NCI-H2029 (cell line): ENCODE measurements at regions not wholly inside any gene's neighbourhood (a gene's known extent, or its start where the extent isn't known, plus 50 kb on each side); places are given as distances from the start of the nearest gene placed in this dataset.
"Not testable (repeated sequence)": the region's sequence is repeated elsewhere in the genome, so short reads cannot be mapped to it uniquely, and the experiment has no call there.

Source experiments
- DNase-seq: peaks from one replicate; lab custom pipeline; 2025; lab: John Stamatoyannopoulos, UW

DNA sequence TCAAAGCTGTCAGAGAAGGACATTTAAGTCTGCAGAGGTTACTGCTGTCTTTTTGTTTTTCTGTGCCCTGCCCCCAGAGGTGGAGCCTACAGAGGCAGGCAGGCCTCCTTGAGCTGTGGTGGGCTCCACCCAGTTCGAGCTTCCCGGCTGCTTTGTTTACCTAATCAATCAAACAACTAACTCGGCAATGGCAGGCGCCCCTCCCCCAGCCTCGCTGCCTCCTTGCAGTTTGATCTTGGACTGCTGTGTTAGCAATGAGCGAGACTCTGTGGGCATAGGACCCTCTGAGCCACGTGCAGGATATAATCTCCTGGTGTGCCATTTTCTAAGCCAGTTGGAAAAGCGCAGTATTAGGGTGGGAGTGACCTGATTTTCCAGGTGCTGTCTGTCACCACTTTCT lies 201.8 kb upstream of the ETAA1 start:
- DNase-seq: not testable (repeated sequence)

DNA sequence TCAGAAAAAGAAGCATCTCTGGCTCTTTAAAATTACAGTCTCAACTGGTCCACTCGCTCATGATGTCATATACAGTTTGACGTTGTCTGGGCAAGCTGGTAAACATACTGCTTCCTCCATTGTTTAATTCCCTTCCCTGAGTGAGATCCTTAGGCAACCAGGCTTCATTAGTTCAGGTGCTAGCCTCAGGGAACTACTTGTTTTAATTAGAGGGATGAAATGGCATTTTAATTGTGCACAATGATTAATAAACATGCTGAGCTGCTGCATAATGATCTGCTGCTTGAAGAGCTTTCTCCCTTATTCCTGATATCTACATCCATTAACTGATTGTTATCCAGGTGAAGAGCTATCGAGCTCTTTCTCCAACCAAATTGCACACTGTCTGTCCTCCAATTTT lies 195.6 kb upstream of the ETAA1 start:
- DNase-seq: no peak

DNA sequence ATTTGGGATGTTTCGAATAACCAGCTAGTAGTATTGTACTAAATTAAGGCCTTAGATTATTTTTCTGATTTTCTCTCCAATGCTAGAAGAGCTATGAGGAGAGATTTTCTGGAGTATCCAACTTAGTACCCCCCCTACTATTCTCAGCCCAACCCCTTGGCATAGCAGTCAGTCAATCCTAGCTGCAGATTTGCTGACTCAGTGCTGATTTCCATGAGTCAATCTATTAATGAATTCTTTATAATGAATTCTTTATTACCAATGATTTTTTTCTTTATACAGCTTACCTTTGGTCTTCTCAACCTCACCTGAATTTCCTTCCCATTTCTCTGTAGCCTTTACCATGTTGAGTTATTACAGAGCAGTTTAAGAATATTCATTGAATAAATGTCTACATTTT lies 192.8 kb upstream of the ETAA1 start:
- no peak for DNase-seq

DNA sequence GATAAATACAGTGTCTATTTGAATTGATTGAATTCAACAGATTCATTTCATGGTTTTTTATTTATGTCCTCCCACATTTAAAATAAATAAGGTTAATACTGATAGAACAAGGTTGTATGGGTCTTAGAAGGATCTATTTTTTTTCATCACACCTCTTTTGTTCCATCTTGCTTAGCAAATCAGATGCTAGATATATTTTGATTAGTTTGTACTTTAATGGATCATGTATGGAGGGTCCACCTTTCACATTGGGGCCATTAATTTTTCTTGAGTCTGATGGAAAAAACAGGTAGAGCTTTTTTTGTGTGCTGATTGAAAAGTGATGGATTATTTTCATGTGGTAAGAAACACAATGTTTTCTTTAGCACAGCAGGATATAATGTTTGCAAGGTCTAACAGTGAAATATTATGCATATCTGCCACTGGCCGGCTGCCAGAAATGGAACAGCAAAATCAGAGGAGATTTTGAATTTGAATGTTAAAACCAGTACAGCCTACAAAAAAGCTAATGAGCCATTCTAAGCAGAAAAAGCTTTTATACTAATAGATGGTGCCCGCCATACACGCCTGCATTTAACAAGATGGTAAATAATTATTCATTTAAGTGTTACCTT lies 188.1 kb upstream of the ETAA1 start:
- no peak for DNase-seq

DNA sequence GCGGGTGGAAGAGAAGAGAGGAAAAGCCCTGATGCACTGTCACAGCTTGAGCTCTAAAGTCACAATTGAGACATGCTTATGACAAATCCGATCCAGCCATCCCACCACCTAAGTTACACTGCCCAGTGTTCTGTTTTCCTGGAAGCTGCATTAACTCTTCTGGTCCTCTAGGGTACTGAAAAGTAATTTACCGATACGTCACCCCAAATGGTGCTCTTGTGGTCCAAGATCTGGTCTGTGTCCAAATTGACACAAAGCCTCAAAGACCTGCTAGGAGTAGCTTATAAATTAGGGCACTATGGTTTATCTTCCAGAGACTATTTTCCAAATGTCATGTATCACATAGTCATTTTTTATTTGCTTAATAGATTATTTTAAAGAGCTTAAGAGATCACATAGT lies 186.7 kb upstream of the ETAA1 start:
- no peak for DNase-seq

DNA sequence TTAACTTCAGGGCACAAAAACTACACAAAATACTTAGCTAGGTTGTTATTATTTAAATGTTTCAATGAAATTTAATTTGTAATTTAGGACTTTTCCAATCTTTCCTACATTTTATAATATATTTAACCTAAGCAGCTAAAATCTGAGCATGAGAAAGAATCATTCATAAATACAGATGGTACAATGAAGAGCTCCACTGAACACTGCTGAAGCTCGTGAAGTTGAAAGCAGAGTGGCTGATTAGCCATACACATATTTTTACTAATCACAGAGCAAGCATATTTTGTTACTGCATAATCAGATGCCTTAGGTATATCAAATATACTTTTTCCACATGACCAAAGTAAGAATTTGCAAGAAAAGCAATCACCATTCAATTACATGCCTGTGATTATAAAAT lies 184.9 kb upstream of the ETAA1 start:
- no peak for DNase-seq

DNA sequence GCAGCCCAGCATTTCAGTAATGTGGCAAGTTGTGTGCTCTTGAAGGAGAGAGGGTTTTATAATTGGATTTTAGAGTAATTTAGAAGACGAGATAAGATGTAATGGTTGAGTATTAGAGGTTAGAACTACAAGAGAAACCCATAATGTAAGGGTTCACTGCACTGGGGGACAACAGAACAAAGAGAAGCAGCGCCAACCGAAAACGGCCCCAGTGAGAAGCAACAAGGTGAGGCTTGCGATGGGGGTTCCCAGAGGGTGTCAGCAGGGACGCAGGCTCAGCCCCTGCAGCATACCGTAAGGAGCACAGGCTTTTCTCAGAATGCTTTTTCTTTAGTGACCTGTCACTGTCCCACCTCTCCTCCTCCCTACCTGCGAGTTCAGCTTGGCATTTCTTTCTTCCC lies 183.9 kb upstream of the ETAA1 start:
- no peak for DNase-seq

DNA sequence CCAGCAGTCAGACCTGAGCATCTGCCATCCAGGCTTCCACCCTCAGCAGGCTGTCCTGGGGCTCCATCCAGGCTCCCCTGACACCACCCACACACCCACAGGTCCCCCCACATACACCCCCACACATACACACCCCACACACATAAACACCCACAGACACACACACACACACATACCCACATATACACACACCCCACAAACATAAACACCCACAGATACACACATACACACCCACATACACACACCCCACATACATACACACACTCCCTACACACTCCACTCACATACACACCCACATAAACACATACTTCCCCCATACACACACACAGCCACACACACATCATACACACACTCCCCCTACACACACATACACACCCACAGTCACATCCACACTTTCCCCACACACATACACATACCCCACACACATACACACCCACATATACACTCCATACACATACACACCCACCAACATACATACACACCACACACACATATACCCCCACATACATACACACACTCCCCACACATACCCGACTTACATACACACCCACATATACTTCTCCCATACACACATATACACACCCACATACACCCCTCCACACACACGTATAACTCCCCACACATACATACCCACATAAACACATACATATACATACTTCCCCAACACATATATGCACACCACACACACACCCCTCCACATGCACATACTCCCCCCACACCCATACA lies 183.3 kb upstream of the ETAA1 start:
- no peak for DNase-seq

DNA sequence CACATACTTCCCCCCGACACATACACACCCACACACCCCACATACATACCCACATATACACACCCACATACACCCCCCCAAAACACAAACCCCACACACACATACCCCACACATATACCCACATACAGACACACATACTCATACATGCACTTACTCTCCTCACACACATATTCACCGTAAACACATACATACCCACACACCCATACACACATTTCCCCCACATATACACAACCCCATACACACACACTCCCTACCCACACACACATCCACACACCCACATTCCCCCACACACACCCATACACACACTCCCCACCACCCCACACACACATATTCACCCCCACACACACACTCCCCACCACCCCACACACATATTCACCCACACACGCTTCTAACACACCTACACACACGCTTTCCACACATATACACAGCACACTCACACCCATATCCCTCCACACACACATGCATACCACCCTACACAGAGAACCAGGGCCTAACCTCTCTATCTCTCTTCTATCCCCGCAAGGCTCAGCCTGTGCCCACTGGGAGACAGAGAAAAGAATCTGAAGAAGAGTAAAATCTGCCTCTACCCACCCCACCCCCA lies 182.4 kb upstream of the ETAA1 start:
- DNase-seq: no peak

DNA sequence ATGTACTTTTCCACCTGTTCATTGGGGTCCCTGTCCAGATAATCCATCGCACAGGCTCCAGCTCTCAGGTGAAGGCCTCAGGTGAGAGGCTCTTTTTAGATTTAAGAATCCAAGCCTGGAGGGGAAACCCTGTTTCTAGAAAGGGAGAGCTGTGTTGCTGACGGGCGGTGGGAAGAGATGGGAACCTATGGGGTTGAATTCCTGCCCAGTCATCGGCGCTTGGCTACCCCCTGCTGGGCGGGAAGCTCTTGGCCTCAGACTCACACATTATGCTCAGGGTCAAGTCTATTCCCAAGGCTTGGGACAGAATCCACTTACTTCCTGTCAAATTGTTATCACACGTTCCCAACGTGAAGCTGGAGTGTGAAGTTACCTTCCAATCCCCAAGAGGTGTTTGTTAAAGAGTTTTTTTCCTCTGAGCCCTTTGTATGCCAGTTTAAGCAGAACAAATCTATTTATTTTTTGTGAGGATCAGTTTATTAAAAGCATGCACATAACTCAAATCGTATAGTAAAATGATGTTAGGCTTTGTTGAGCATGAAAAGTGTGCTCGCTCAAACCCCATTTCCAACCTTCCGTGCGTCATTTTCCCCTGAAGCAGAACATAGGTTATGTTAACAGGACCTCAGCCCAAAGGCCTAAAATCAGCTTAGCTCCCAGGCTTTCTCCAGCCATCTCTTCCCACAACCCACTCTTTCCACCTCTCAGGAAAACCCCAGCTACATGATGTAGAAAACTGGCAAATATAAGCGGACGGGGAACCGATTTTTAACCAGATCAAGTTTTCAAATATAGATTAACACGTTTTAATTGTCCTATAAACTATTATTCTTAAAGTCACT lies 181.7 kb upstream of the ETAA1 start:
- no peak for DNase-seq

DNA sequence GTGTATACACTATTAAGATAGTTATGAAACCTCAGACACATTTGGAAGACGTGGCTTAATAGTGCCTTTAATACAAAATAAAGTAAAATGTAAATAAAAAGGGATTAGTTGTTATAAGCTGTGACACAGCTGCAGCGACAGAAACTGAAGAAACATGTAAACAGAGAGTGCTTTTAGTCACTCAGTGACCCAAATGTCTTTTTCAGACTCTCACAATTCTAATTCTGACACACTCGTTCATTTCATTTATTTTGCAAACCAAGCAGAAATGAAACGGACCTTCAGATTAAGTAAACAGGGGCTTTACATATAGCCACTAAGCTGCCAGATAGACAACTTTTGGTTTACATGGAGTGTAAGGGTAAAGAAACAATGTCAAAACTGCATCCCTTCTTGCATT lies 181.0 kb upstream of the ETAA1 start:
- DNase-seq: no peak

DNA sequence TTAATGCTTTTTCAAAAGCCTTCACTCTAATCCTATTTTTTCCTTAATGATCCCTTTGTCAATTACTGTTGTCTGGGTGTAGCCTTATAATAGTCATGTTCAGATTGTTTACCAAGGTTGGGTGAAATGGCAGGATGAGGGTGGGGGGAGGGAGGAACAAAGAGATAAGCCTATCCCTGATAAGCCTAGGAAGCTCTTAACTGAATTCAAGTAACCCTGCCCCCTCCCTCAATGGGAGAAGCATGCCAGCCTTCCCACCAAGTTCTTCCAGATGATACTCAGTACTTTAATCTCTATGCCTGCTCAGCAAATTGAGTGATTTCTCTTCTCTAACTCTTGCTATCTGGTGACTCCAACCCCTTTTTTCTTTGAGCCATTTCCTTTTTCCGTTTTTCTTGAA lies 180.3 kb upstream of the ETAA1 start:
- DNase-seq: no peak

DNA sequence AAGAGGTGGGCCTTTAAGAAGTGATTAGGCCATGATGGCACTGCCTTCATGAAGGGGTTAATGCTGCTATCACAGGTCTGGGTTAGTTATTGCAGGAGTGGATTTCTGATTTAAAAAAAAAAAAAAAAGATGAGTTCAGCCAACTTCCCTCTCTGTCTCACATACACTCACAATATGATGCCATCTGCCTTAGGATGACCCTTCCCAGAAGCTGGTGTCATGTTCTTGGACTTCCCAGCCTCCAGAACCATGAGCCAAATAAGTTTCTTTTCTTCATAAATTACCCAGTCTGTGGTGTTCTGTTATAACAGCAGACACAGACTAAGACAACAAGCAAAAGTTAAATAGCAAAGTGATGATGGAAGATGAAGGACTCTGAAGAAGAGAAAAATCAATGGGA lies 179.7 kb upstream of the ETAA1 start:
- DNase-seq: no peak

DNA sequence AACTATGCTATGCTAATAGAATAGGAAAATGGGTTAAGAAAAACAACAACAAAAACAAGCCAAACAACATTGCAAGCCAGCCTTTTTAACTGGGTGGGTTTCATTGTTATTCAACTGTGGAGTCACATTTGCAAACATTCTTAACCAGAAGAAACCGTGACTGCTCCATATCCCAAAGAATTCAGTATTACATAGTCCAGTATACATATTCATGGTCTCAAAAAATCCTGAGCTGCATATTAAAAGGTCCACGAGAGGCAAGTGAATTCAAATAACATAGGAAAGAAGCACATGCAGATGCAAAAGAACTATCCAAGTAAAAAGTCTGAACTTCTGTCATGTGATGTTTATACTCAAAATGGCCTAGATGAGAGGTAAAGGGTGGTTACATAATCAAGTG lies 179.1 kb upstream of the ETAA1 start:
- no peak for DNase-seq

DNA sequence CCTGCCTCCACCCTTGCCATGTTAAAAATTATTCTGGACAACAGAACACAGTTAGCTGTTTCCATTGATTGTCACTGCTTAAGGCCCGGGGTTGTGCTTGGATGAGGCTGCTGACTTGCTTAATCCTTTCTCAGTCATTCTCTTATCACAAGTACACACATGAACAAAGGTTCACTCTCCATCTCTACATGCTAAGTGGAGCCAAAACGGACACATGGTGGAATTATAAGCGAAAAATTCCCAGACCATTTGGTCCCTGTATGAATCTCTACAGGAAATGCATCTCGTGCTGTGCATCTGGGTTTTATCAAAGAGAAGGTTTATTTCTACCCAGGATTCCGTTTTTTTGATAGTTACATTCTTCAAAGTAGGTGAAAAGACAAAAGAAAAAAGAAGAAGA lies 177.5 kb upstream of the ETAA1 start:
- no peak for DNase-seq

DNA sequence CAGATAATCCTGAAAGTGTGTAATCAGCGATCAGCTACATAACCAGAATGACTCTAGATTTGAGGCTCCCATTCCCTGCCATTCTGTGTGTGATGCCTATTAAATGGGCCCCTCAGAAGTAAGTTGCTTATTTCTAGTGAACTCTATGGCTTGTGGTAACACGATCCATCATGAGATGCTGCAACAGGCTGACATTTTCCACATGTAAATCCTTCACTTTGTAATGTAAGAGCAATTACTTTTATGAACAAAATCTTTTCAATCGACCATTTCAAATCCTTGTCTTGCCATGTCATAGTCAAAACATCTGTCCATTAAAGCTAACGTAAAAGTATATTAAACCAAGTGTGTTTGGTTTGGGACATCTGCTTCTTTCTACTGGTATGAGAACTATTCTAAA lies 175.9 kb upstream of the ETAA1 start:
- no peak for DNase-seq

DNA sequence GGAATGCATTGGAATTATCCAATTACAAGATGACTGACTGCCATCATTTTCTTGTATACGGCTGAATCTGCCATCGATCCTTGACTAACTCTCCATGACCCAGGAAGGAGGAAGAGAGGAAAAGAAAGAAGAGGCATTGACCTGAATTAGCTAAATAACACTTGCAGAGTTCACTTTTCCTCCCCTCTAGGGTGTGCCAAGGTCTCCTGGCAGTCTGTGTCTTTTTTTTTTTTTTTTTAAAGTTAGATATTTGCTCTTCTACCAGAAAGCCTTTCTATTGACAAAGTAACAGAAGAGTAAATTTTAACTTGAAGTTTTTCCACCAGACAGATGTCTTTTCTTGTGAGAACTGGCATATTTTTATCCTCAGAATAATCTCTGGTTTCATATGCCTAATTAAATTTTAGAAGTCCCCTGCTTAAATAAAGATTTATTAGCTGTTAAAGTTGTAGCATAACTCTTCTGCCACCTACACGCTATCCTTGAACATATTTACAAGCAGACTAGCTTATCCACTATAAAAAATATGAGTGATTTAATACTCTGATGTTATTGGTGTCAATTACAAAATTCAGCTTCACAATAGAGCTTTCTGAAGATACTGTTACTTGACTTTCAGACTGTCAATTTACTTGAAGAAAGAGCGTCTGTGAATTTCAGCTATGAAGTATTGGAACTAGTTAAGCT lies 171.7 kb upstream of the ETAA1 start:
- DNase-seq: no peak

DNA sequence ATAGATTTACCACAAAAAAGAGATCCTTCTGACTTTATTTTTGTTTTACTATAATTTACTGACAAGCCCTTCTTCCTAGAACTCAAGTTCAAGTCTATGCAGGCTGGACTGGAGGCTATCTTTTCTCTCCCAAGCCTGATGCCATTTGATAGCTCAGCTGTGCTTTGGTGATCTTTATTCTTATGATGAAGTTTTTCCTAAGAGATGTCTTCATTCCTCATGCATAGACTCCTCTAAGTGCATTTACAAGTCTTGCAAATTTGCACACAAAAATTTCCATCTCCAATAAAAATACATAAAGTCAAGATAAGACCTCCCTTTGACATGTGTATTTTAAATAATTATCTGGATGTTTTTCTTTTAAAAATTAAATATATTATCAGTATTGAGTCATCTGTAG lies 167.4 kb upstream of the ETAA1 start:
- no peak for DNase-seq

DNA sequence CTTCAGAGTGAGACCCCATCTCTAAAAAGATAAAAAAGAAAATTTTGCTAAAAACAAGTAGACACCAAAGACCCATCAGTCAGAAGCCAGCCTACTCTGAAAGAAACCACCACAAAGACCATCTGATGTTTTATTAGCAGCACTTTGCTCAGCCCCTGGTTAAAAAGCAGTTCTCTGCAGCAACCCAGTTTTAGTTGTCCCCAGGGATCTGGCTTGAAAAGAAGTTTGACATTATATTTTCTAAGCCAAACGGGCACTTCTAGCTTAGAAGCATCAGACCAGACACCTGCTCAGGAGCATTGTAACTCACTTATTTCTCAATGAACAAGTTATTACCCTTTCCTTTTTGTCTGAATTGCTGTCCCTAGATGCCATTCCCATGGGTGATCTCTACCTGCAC lies 164.2 kb upstream of the ETAA1 start:
- no peak for DNase-seq

DNA sequence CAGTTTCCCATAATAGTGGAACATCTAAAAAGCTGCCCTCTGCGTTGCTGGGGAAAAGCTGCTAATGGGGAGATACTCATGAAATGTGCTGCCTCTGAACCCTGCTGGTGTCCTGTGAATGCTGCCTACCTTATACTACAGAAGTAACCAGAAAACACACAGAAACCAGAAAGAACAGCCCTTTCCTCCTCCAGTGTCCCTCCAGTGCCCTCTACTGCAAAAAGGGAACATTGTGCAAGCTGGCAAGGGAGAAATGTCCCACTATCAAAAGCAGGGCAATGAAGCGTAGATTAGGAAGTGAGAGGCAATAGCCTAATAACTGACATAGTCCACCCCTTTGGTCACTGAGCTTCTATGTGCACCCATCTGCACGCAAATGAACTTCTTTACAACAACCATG lies 162.7 kb upstream of the ETAA1 start:
- DNase-seq: no peak

DNA sequence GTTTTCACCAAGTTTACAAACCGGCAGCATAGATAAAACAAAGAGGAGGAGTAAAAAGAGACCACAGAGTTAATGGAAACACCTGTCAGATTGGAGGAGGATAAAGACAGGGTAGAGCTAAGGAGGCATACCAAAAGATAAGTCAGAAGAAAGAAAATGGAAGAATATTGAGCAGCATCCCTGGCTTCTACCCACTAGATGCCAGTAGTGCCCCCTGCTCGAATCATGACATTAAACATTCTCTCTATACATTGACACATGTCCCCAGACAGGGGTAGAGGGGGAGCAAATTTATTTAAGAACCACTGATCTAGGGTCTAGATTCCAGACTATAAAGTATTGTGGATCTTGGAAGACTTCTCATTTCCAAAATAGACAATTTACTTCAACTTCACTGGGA lies 159.8 kb upstream of the ETAA1 start:
- DNase-seq: no peak

DNA sequence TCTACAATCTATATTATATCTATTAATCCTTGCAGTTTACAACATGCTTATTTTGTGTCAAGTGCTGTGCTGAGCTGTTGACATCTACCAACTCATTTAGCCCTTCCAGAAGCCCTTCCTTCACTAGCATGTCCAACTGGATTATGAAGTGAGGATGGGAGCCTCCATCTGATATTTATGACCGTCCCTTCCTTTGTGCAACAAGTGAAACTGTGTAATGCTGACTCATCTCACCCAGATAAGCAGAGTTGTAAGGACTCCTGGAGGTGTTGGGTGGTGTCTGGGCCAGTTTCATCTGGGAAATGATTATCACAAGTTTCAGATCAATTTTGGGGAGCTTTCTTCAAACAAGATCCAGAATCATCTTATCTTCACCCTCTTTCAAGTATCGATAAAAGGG lies 156.6 kb upstream of the ETAA1 start:
- no peak for DNase-seq
